ENCODE measurements at regions not wholly inside any gene's neighbourhood (a gene's known extent, or its start where the extent isn't known, plus 50 kb on each side); places are given as distances from the start of the nearest gene placed in this dataset.

- TF ChIP-seq CTCF (IDR thresholded peaks at IDR 0.05; ENCODE audit: insufficient read depth, low read length): no peak
- no peak for TF ChIP-seq GABPA (IDR thresholded peaks at IDR 0.05; ENCODE audit: low read depth)
- no peak for TF ChIP-seq REST (IDR thresholded peaks at IDR 0.05; ENCODE audit: insufficient replicate concordance, low read depth)
- TF ChIP-seq POLR2AphosphoS5 (IDR thresholded peaks at IDR 0.05; ENCODE audit: low read depth): no peak
- TF ChIP-seq SPI1 (IDR thresholded peaks at IDR 0.05; ENCODE audit: borderline replicate concordance, low read depth): no peak
Observed at GRCh38 chr1:172834609-172835008, 175.7 kb downstream of the FASLG start.
